ENCODE measurements at regions not wholly inside any gene's neighbourhood (a gene's known extent, or its start where the extent isn't known, plus 50 kb on each side); places are given as distances from the start of the nearest gene placed in this dataset.

GRCh38 chr18:60146220-60146960 is 226.2 kb downstream of the MC4R start:
- intact Hi-C loops (cut with micrococcal nuclease), result no loop called here

- intact Hi-C loops (cut with micrococcal nuclease), result no loop called here
Observed at GRCh38 chr18:60145776-60146175, 226.8 kb downstream of the MC4R start.

- intact Hi-C loops (cut with micrococcal nuclease), result no loop called here
Observed at GRCh38 chr18:60134806-60135205, 235.0 kb downstream of the PMAIP1 start.

GRCh38 chr18:60130284-60130683 is 230.5 kb downstream of the PMAIP1 start:
- intact Hi-C loops (cut with micrococcal nuclease), result no loop called here

GRCh38 chr18:60123031-60123430 is 223.2 kb downstream of the PMAIP1 start:
- intact Hi-C loops (cut with micrococcal nuclease), result no loop called here

- intact Hi-C loops (cut with micrococcal nuclease), result no loop called here
Observed at GRCh38 chr18:60122339-60122738, 222.5 kb downstream of the PMAIP1 start.

- intact Hi-C loops (cut with micrococcal nuclease), result no loop called here
Observed at GRCh38 chr18:60120231-60120750, 220.5 kb downstream of the PMAIP1 start.

- intact Hi-C loops (cut with micrococcal nuclease), result no loop called here
Observed at GRCh38 chr18:60117321-60117720, 217.5 kb downstream of the PMAIP1 start.

- intact Hi-C loops (cut with micrococcal nuclease), result no loop called here
Observed at GRCh38 chr18:60113396-60113795, 213.6 kb downstream of the PMAIP1 start.

GRCh38 chr18:60112369-60112768 is 212.6 kb downstream of the PMAIP1 start:
- intact Hi-C loops (cut with micrococcal nuclease), result no loop called here

- intact Hi-C loops (cut with micrococcal nuclease), result no loop called here
Observed at GRCh38 chr18:60111525-60111924, 211.7 kb downstream of the PMAIP1 start.

- intact Hi-C loops (cut with micrococcal nuclease), result no loop called here
Observed at GRCh38 chr18:60110836-60111235, 211.0 kb downstream of the PMAIP1 start.

- intact Hi-C loops (cut with micrococcal nuclease), result no loop called here
Observed at GRCh38 chr18:60100778-60101177, 201.0 kb downstream of the PMAIP1 start.

GRCh38 chr18:60099709-60100108 is 199.9 kb downstream of the PMAIP1 start:
- intact Hi-C loops (cut with micrococcal nuclease), result no loop called here

- intact Hi-C loops (cut with micrococcal nuclease), result no loop called here
Observed at GRCh38 chr18:60096428-60096827, 196.6 kb downstream of the PMAIP1 start.

- intact Hi-C loops (cut with micrococcal nuclease), result no loop called here
Observed at GRCh38 chr18:60092073-60092472, 192.3 kb downstream of the PMAIP1 start.

- intact Hi-C loops (cut with micrococcal nuclease), result no loop called here
Observed at GRCh38 chr18:60090170-60090569, 190.4 kb downstream of the PMAIP1 start.

GRCh38 chr18:60082790-60083189 is 183.0 kb downstream of the PMAIP1 start:
- intact Hi-C loops (cut with micrococcal nuclease), result no loop called here

- intact Hi-C loops (cut with micrococcal nuclease), result no loop called here
Observed at GRCh38 chr18:60082282-60082681, 182.5 kb downstream of the PMAIP1 start.

GRCh38 chr18:60075477-60075876 is 175.7 kb downstream of the PMAIP1 start:
- intact Hi-C loops (cut with micrococcal nuclease), result no loop called here

- intact Hi-C loops (cut with micrococcal nuclease), result no loop called here
Observed at GRCh38 chr18:60070631-60071030, 170.8 kb downstream of the PMAIP1 start.

GRCh38 chr18:60069145-60069544 is 169.3 kb downstream of the PMAIP1 start:
- intact Hi-C loops (cut with micrococcal nuclease), result no loop called here
